ENCODE measurements at regions not wholly inside any gene's neighbourhood (a gene's known extent, or its start where the extent isn't known, plus 50 kb on each side); places are given as distances from the start of the nearest gene placed in this dataset.

DNA sequence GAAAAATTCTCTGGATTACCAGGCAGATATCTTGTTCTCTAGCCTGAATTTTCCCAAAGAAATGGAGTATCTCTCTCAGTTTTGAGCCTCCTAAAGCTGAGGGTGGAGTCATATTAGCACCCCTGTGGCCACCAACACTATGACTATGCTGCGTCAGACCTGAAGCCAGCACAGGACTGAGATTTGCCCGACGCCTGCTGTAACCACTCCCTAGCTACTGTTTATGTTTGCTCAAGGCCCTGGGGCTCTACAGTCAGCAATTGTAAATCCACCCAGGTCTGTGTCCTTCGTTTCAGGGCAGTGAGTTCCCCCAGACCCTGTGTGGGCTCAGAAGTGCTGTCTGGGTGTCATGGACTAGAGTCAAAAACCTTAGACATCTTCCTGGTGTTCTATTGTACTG, 61.4 kb downstream of the ZXDA start:
- Mint-ChIP-seq H3K36me3 (peaks cover 0 to 14% (median 7%) of the 10 kb centered on the region in 3 donors), H3K27ac (no peak overlapping the region), H3K4me1 (no peaks in the 10 kb centered on the region), H3K4me3 (no peak overlapping the region), H3K27me3 (peaks cover 0 to 13% of the 10 kb centered on the region in 2 donors), H3K9me3 (peaks cover 16 to 73% (median 27%) of the 10 kb centered on the region in 5 donors)
- DNase-seq, result no peak
- POLR2A ChIA-PET, result no interaction called here
- CTCF ChIA-PET, result no interaction called here
- Histone ChIP-seq H3K36me3 (ENCODE audit: insufficient read depth, low read length) (no peaks in the 10 kb centered on the region), H3K4me1 (ENCODE audit: insufficient read depth, low read length) (no peaks in the 10 kb centered on the region), H3K27ac (ENCODE audit: low read depth, low read length) (no peak overlapping the region), H3K4me3 (ENCODE audit: low read length) (no peak overlapping the region), H3K9me3 (ENCODE audit: low read length) (no peaks in the 10 kb centered on the region), H3K27me3 (ENCODE audit: insufficient read depth, low read length, poor library complexity, severe bottlenecking) (no peaks in the 10 kb centered on the region)

GRCh38 chrX:57822818-57823217, 87.4 kb downstream of the ZXDA start:
- Histone ChIP-seq H3K36me3 (ENCODE audit: insufficient read depth, low read length) (no peaks in the 10 kb centered on the region), H3K4me1 (ENCODE audit: insufficient read depth, low read length) (no peaks in the 10 kb centered on the region), H3K9me3 (ENCODE audit: low read length) (no peaks in the 10 kb centered on the region), H3K27me3 (ENCODE audit: insufficient read depth, low read length, poor library complexity, severe bottlenecking) (no peaks in the 10 kb centered on the region), H3K27ac (ENCODE audit: low read depth, low read length) (no peak overlapping the region), H3K4me3 (ENCODE audit: low read length) (no peak overlapping the region)
- H3K9me3 Mint-ChIP-seq, result peaks cover 0 to 5% (median 0%) of the 10 kb centered on the region in 5 donors
- H3K27ac Mint-ChIP-seq, result no peak overlapping the region
- ChIA-PET POLR2A (no interaction called here), CTCF (interaction anchor here (1.5 kb wide), 1 partner anchor 84 kb away, joined by 4 read pairs; no protein-coding TSS in a partner anchor)
- no peaks in the 10 kb centered on the region for H3K36me3 Mint-ChIP-seq
- H3K27me3 Mint-ChIP-seq, result peaks cover 3 to 9% of the 10 kb centered on the region in 2 donors
- DNase-seq, result no peak
- H3K4me3 Mint-ChIP-seq, result no peak overlapping the region
- H3K4me1 Mint-ChIP-seq, result peaks cover 3 to 5% (median 4%) of the 10 kb centered on the region in 3 donors

DNA sequence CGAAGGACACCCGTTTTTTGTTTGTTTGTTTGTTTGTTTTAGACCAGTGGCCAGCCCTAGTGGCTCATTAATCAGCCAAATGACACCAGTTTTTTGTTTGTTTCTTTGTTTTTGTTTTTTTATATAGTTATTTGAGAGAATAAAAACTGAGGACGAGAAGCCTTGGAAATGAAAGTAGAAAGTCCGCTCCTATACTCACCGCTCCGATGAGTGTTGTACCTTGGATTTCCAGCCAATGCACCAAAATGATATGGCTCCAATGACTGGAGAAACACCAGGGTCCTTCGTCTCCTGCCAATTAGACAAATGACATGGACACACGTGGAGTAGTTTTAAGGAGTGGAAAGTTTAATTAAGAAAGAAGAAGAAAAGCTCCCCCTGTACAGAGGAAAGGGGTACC, 87.9 kb downstream of the ZXDA start:
- no peaks in the 10 kb centered on the region for H3K27me3 ChIP-seq (ENCODE audit: insufficient read depth, low read length, poor library complexity, severe bottlenecking)
- DNase-seq, result no peak
- Mint-ChIP-seq H3K27me3 (peaks cover 3 to 5% of the 10 kb centered on the region in 2 donors), H3K4me3 (peak overlapping the region in 1 of 7 donors; percentile 4), H3K27ac (no peak overlapping the region), H3K36me3 (no peaks in the 10 kb centered on the region), H3K9me3 (peaks cover 0 to 5% (median 0%) of the 10 kb centered on the region in 5 donors), H3K4me1 (peaks cover 3 to 5% (median 4%) of the 10 kb centered on the region in 3 donors)
- H3K36me3 ChIP-seq (ENCODE audit: insufficient read depth, low read length), result no peaks in the 10 kb centered on the region
- no peak overlapping the region for H3K4me3 ChIP-seq (ENCODE audit: low read length)
- H3K4me1 ChIP-seq (ENCODE audit: insufficient read depth, low read length), result no peaks in the 10 kb centered on the region
- no peaks in the 10 kb centered on the region for H3K9me3 ChIP-seq (ENCODE audit: low read length)
- CTCF ChIA-PET, result interaction anchor here (1.0 to 1.5 kb wide), 2 partner anchors 19 to 84 kb away, joined by 3 to 4 read pairs; no protein-coding TSS in a partner anchor
- POLR2A ChIA-PET, result no interaction called here
- H3K27ac ChIP-seq (ENCODE audit: low read depth, low read length), result no peak overlapping the region

GRCh38 chrX:57821703-57822387, 88.4 kb downstream of the ZXDA start:
- peaks cover 3% of the 10 kb centered on the region in 2 donors for H3K27me3 Mint-ChIP-seq

GRCh38 chrX:57817302-57817701, 93.0 kb downstream of the ZXDA start:
- no peak overlapping the region for H3K4me3 ChIP-seq (ENCODE audit: low read length)
- no peaks in the 10 kb centered on the region for H3K4me1 ChIP-seq (ENCODE audit: insufficient read depth, low read length)
- peaks cover 0 to 27% (median 7%) of the 10 kb centered on the region in 5 donors for H3K9me3 Mint-ChIP-seq
- H3K27ac Mint-ChIP-seq, result no peak overlapping the region
- no peaks in the 10 kb centered on the region for H3K27me3 ChIP-seq (ENCODE audit: insufficient read depth, low read length, poor library complexity, severe bottlenecking)
- no peak overlapping the region for H3K4me3 Mint-ChIP-seq
- no peak overlapping the region for H3K27ac ChIP-seq (ENCODE audit: low read depth, low read length)
- POLR2A ChIA-PET, result no interaction called here
- no peak for DNase-seq
- peaks cover 3 to 8% of the 10 kb centered on the region in 2 donors for H3K27me3 Mint-ChIP-seq
- no peaks in the 10 kb centered on the region for H3K36me3 ChIP-seq (ENCODE audit: insufficient read depth, low read length)
- H3K9me3 ChIP-seq (ENCODE audit: low read length), result no peaks in the 10 kb centered on the region
- H3K36me3 Mint-ChIP-seq, result no peaks in the 10 kb centered on the region
- H3K4me1 Mint-ChIP-seq, result peaks cover 3 to 5% (median 4%) of the 10 kb centered on the region in 3 donors
- CTCF ChIA-PET, result no interaction called here

More at GRCh38 chrX:57821703-57822387, 88.4 kb downstream of the ZXDA start:
- no peaks in the 10 kb centered on the region for H3K36me3 Mint-ChIP-seq
- ChIA-PET POLR2A (no interaction called here), CTCF (interaction anchor here (1.0 to 1.5 kb wide), 3 partner anchors 20 to 105 kb away, joined by 3 to 5 read pairs (median 4); no protein-coding TSS in a partner anchor)
- Histone ChIP-seq H3K4me1 (ENCODE audit: insufficient read depth, low read length) (no peaks in the 10 kb centered on the region), H3K27me3 (ENCODE audit: insufficient read depth, low read length, poor library complexity, severe bottlenecking) (no peaks in the 10 kb centered on the region), H3K27ac (ENCODE audit: low read depth, low read length) (no peak overlapping the region), H3K36me3 (ENCODE audit: insufficient read depth, low read length) (no peaks in the 10 kb centered on the region), H3K9me3 (ENCODE audit: low read length) (no peaks in the 10 kb centered on the region), H3K4me3 (ENCODE audit: low read length) (no peak overlapping the region)
- H3K27ac Mint-ChIP-seq, result peak overlapping the region in 3 of 8 donors; percentile 0 to 10 (median 3)
- peaks cover 3 to 5% (median 4%) of the 10 kb centered on the region in 3 donors for H3K4me1 Mint-ChIP-seq
- H3K9me3 Mint-ChIP-seq, result peaks cover 0 to 3% (median 0%) of the 10 kb centered on the region in 5 donors
- H3K4me3 Mint-ChIP-seq, result peak overlapping the region in 1 of 7 donors; percentile 48
- DNase-seq, result peak in 4 of 5 donors; percentile 6 to 42 (median 28)

- no peak overlapping the region for H3K4me3 ChIP-seq (ENCODE audit: low read length)
- Mint-ChIP-seq H3K36me3 (no peaks in the 10 kb centered on the region), H3K4me1 (no peaks in the 10 kb centered on the region), H3K27ac (no peak overlapping the region), H3K9me3 (no peaks in the 10 kb centered on the region), H3K27me3 (peaks cover 0 to 3% of the 10 kb centered on the region in 2 donors), H3K4me3 (no peak overlapping the region)
- no peaks in the 10 kb centered on the region for H3K4me1 ChIP-seq (ENCODE audit: insufficient read depth, low read length)
- no peaks in the 10 kb centered on the region for H3K27me3 ChIP-seq (ENCODE audit: insufficient read depth, low read length, poor library complexity, severe bottlenecking)
- CTCF ChIA-PET, result no interaction called here
- H3K9me3 ChIP-seq (ENCODE audit: low read length), result no peaks in the 10 kb centered on the region
- POLR2A ChIA-PET, result no interaction called here
- DNase-seq, result no peak
- no peak overlapping the region for H3K27ac ChIP-seq (ENCODE audit: low read depth, low read length)
- H3K36me3 ChIP-seq (ENCODE audit: insufficient read depth, low read length), result no peaks in the 10 kb centered on the region
Measured at GRCh38 chrX:57772637-57773036, 92.6 kb upstream of the NLRP2B start.

DNA sequence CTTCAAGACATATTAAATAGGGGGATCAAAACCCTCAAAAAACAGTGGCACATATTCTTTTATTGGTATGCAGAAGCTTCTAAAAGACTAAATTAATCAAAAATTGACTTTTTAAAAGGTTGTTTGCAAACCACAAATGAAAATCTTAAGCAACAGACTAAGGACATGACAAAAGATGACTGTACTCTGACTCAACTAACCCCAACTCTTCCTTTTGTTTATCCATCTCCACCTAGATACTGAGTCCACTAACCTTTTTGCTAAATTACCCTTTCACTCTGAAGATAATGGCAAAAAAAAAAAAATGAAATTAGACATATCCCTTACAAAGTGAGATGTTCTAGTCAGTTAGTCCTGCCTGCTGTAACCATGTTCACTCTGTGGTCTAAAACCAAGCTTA, 91.6 kb upstream of the NLRP2B start:
- H3K9me3 Mint-ChIP-seq, result no peaks in the 10 kb centered on the region
- H3K27me3 Mint-ChIP-seq, result peaks cover 0 to 3% of the 10 kb centered on the region in 2 donors
- ChIA-PET POLR2A (no interaction called here), CTCF (no interaction called here)
- Histone ChIP-seq H3K27ac (ENCODE audit: low read depth, low read length) (no peak overlapping the region), H3K27me3 (ENCODE audit: insufficient read depth, low read length, poor library complexity, severe bottlenecking) (no peaks in the 10 kb centered on the region), H3K4me1 (ENCODE audit: insufficient read depth, low read length) (no peaks in the 10 kb centered on the region), H3K36me3 (ENCODE audit: insufficient read depth, low read length) (no peaks in the 10 kb centered on the region), H3K4me3 (ENCODE audit: low read length) (no peak overlapping the region), H3K9me3 (ENCODE audit: low read length) (no peaks in the 10 kb centered on the region)
- no peaks in the 10 kb centered on the region for H3K36me3 Mint-ChIP-seq
- H3K4me3 Mint-ChIP-seq, result no peak overlapping the region
- no peak for DNase-seq
- H3K4me1 Mint-ChIP-seq, result no peaks in the 10 kb centered on the region
- no peak overlapping the region for H3K27ac Mint-ChIP-seq

- Histone ChIP-seq H3K4me1 (ENCODE audit: insufficient read depth, low read length) (no peaks in the 10 kb centered on the region), H3K36me3 (ENCODE audit: insufficient read depth, low read length) (no peaks in the 10 kb centered on the region), H3K9me3 (ENCODE audit: low read length) (no peaks in the 10 kb centered on the region), H3K27me3 (ENCODE audit: insufficient read depth, low read length, poor library complexity, severe bottlenecking) (no peaks in the 10 kb centered on the region), H3K4me3 (ENCODE audit: low read length) (no peak overlapping the region), H3K27ac (ENCODE audit: low read depth, low read length) (no peak overlapping the region)
- no peaks in the 10 kb centered on the region for H3K4me1 Mint-ChIP-seq
- no peak overlapping the region for H3K4me3 Mint-ChIP-seq
- H3K9me3 Mint-ChIP-seq, result peaks cover 9 to 18% (median 11%) of the 10 kb centered on the region in 5 donors
- H3K36me3 Mint-ChIP-seq, result no peaks in the 10 kb centered on the region
- no peak overlapping the region for H3K27ac Mint-ChIP-seq
- no peak for DNase-seq
- ChIA-PET POLR2A (no interaction called here), CTCF (no interaction called here)
- no peaks in the 10 kb centered on the region for H3K27me3 Mint-ChIP-seq
Measured at GRCh38 chrX:57752866-57753265, 72.8 kb upstream of the NLRP2B start.

Data from CD8-positive, alpha-beta memory T cell (primary cell).